GM10266 (cell line): ENCODE measurements at regions not wholly inside any gene's neighbourhood (a gene's known extent, or its start where the extent isn't known, plus 50 kb on each side); places are given as distances from the start of the nearest gene placed in this dataset.

Experiments
- DNase-seq: peaks from one replicate; pipeline ENCODE4 v3.0.0; 2012; ENCODE audit errors: extremely low spot score
- TF ChIP-seq, protein P1 (sequence below): IDR thresholded peaks from 2 replicates; pipeline ENCODE4 v1.5.1; 2012; ENCODE audit warnings: mild to moderate bottlenecking, low read depth; ENCODE audit not compliant: control insufficient read depth, insufficient read depth; ENCODE audit errors: missing control alignments

DNA sequence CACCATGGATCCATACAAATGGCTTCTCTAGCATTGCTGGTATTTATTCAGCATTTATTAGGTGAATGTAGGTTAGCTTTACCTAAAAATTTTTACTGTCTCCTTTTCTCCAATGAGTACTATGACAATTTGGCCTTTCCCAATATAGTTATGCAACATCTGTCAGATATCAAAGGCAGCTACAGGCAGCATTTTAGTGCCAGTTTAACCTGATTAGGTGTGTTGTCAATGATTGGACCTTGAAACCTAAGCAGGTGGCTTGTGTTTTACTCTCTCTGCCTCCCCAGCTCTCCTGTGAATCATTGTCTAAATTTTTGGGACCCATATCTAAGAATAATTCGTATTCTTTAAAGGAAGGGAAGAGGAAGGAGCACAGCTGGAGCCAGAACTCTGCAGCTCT, 228.9 kb downstream of the KBTBD8 start:
- no peak for DNase-seq
- TF ChIP-seq, protein P1, sequence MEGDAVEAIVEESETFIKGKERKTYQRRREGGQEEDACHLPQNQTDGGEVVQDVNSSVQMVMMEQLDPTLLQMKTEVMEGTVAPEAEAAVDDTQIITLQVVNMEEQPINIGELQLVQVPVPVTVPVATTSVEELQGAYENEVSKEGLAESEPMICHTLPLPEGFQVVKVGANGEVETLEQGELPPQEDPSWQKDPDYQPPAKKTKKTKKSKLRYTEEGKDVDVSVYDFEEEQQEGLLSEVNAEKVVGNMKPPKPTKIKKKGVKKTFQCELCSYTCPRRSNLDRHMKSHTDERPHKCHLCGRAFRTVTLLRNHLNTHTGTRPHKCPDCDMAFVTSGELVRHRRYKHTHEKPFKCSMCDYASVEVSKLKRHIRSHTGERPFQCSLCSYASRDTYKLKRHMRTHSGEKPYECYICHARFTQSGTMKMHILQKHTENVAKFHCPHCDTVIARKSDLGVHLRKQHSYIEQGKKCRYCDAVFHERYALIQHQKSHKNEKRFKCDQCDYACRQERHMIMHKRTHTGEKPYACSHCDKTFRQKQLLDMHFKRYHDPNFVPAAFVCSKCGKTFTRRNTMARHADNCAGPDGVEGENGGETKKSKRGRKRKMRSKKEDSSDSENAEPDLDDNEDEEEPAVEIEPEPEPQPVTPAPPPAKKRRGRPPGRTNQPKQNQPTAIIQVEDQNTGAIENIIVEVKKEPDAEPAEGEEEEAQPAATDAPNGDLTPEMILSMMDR, result no peak

DNA sequence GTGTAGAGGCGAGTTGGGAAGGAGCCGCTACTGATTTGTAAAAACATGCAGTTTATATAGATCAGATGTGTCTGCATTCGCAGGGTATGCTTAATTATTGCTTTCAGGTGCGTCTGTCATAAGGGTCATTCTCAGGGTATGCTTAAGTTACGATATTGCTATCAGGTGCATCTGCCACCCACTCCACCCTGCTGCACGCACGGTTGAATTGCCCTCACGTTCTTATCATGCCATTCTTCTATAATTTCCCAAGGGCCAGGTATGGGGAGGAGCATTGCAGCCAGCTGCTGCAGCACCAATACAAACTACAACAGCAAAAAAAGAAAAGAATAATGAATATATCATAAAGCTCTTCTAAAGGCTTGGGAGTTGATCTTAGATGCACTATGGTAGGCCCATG, 230.0 kb downstream of the KBTBD8 start:
- TF ChIP-seq, protein P1, result no peak
- DNase-seq, result no peak

DNA sequence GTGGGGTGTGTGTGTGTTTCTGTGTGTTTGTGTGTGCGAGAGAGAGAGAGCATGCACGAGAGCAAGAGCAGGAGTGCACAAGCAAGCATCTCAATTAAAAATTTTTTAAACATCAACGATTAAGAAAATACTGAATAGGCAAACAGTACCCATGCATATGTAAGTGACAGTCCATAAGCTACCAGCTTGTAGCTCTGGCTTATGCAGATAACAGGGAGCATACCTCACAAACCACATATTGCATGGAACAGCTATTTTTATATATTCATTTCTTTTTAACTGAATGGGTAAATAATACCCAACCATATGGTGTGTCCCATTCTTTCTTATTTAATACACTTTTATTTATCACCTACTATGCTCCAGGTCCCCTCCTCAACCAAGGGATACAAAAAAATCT, 234.5 kb downstream of the KBTBD8 start:
- no peak for DNase-seq
- TF ChIP-seq, protein P1, result no peak

DNA sequence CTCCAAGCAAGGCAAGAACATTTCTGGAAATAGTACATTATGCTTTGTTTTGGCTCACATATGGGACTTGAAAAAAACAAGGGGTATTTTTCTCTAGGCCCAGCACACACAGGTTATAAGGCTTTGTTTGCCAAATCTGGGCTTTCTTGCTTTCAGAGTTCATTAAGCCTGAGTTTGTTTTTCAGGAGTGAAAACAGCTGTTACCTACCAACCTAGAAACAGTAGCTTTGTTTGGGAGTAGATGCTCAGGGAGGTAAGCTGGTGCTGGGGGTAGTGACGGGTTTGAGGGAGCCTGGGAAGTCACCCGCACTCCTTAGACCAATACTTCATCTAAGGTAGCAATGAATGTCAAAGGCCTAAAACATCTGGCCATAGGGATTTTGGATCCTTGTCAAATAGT, 241.2 kb downstream of the KBTBD8 start:
- no peak for DNase-seq
- TF ChIP-seq, protein P1, result no peak

DNA sequence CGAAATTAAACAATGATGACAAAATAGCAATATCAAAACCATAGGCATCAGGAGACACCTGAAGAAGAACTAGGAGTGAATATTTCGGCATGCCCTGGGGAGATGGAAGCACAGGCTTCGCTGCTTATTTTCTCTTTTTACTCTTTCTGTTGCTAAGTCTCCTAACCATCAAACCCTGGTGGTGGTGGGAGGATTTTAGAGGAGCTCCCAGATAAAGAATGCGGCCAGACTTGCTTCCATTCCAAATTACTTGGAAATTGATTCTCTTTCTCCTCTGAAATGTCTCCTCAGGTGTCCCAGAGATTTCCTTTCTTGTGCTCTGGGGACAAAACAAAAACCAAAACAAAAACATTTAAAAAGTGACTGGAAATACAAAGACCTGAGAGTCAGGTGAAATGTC, 243.0 kb downstream of the KBTBD8 start:
- TF ChIP-seq, protein P1, result no peak
- DNase-seq, result no peak

DNA sequence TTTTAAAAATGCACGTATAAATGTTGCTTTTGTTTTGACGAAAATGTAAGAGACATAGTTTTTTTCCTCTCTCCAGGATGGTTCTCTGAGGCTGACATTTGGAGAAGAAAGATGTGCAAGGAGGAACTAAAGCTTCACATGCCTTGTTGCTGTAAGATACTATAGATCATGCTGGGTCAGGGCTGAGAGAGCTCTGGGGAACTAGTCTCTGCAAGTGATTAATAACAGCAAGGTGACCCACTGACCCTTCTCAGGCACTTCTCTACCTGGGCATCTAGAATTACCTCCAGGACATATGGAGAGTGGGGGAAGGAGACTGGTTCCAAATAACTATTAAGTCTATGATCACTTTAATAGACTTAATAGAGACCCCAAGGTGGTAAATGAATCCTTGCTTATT, 246.0 kb downstream of the KBTBD8 start:
- TF ChIP-seq, protein P1, result no peak
- DNase-seq, result no peak

DNA sequence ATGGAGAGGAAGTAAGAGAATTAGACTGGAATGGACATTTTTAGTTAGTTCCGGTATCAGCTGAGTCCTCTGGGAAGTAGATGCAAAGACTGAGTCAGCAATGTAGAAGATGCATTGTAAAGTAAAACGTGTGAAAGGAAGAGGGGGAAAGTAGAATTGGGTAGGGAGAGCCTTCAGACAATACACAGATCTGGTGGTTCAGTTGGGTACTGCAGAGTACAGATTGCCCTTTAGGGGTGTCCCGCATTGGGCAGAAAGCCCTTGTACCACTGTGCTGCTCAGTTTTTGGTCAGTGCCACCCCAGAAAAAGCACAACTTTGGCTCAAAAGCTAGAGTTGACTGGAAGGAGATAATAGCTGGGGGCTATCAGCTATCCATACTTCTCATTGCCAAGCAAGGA, 247.4 kb downstream of the KBTBD8 start:
- TF ChIP-seq, protein P1, result no peak
- no peak for DNase-seq
